GM04504 (cell line): ENCODE measurements at regions not wholly inside any gene's neighbourhood (a gene's known extent, or its start where the extent isn't known, plus 50 kb on each side); places are given as distances from the start of the nearest gene placed in this dataset.

Experiments
- DNase-seq: peaks from one replicate; pipeline ENCODE4 v3.0.0-alpha.2; 2012; ENCODE audit warnings: low read depth

- no peak for DNase-seq
Measured at GRCh38 chr11:19519912-19520641, 192.6 kb upstream of the NAV2 start.

GRCh38 chr11:19519353-19519752, 193.3 kb upstream of the NAV2 start:
- no peak for DNase-seq

- no peak for DNase-seq
Measured at GRCh38 chr11:19513253-19513652, 199.4 kb upstream of the NAV2 start.

GRCh38 chr11:19512618-19513017, 200.0 kb upstream of the NAV2 start:
- no peak for DNase-seq

GRCh38 chr11:19511413-19512183, 201.0 kb upstream of the NAV2 start:
- DNase-seq, result no peak

GRCh38 chr11:19511066-19511412, 201.6 kb upstream of the NAV2 start:
- no peak for DNase-seq

- DNase-seq, result no peak
Measured at GRCh38 chr11:19510468-19510867, 202.2 kb upstream of the NAV2 start.

GRCh38 chr11:19509215-19509614, 203.4 kb upstream of the NAV2 start:
- no peak for DNase-seq

GRCh38 chr11:19508165-19508564, 204.5 kb upstream of the NAV2 start:
- no peak for DNase-seq

- DNase-seq, result no peak
Measured at GRCh38 chr11:19506816-19507486, 205.7 kb upstream of the NAV2 start.

GRCh38 chr11:19502691-19503253, 209.9 kb upstream of the NAV2 start:
- DNase-seq, result no peak

- no peak for DNase-seq
Measured at GRCh38 chr11:19501631-19502030, 211.0 kb upstream of the NAV2 start.

GRCh38 chr11:19499999-19500398, 212.6 kb upstream of the NAV2 start:
- DNase-seq, result peak; percentile 55

- DNase-seq, result peak; percentile 26
Measured at GRCh38 chr11:19499026-19499669, 213.5 kb upstream of the NAV2 start.

GRCh38 chr11:19493446-19494213, 219.0 kb upstream of the NAV2 start:
- no peak for DNase-seq

- no peak for DNase-seq
Measured at GRCh38 chr11:19482319-19483100, 230.1 kb upstream of the NAV2 start.

- DNase-seq, result no peak
Measured at GRCh38 chr11:19480540-19480939, 232.1 kb upstream of the NAV2 start.

GRCh38 chr11:19478891-19479290, 233.7 kb upstream of the NAV2 start:
- no peak for DNase-seq

GRCh38 chr11:19474954-19475721, 234.4 kb upstream of the E2F8 start:
- no peak for DNase-seq

GRCh38 chr11:19474211-19474610, 233.5 kb upstream of the E2F8 start:
- DNase-seq, result no peak
